SK-N-SH treated with all-trans-retinoic acid at 6 μM for 48 hours (cell line): ENCODE measurements at regions not wholly inside any gene's neighbourhood (a gene's known extent, or its start where the extent isn't known, plus 50 kb on each side); places are given as distances from the start of the nearest gene placed in this dataset.

Experiments used
- ATAC-seq: fragments of 200-7000 bp; cut with Tn5 transposase; 3 replicates; pipeline ENCODE4 v1.9.1; 2020; ENCODE audit warnings: mild to moderate bottlenecking, moderate library complexity
- ARNTL ChIP-seq: fragments of 450-650 bp; formaldehyde crosslinking; IDR thresholded peaks from 2 replicates; pipeline ENCODE4 v1.5.0; 2020; ENCODE audit warnings: low read depth, mild to moderate bottlenecking, moderate library complexity, borderline replicate concordance
- BACH2 ChIP-seq: fragments of 250-450 bp; sonication (Bioruptor Pico); IDR thresholded peaks from 2 replicates; pipeline ENCODE4 v1.9.0; 2021; ENCODE audit warnings: mild to moderate bottlenecking, borderline replicate concordance
- ESRRG ChIP-seq: fragments of 250-450 bp; sonication (Bioruptor Pico); IDR thresholded peaks from 2 replicates; pipeline ENCODE4 v1.6.1; 2021; ENCODE audit warnings: mild to moderate bottlenecking
- GLIS3 ChIP-seq: fragments of 250-450 bp; sonication (Bioruptor Pico); IDR thresholded peaks from 2 replicates; pipeline ENCODE4 v1.5.0; 2020; ENCODE audit warnings: mild to moderate bottlenecking, moderate library complexity
- ISL1 ChIP-seq: fragments of 250-450 bp; sonication (Bioruptor Pico); IDR thresholded peaks from 2 replicates; pipeline ENCODE4 v2.1.2; 2022; ENCODE audit warnings: mild to moderate bottlenecking, moderate library complexity
- OSR1 ChIP-seq: fragments of 250-450 bp; sonication (Bioruptor Pico); IDR thresholded peaks from 2 replicates; pipeline ENCODE4 v1.8.0; 2022; ENCODE audit warnings: moderate library complexity, mild to moderate bottlenecking, inconsistent platforms
- PPARA ChIP-seq: fragments of 250-450 bp; sonication (Bioruptor Pico); IDR thresholded peaks from 2 replicates; pipeline ENCODE4 v1.5.0; 2020; ENCODE audit warnings: mild to moderate bottlenecking, borderline replicate concordance
- RARB ChIP-seq: fragments of 250-450 bp; sonication (Bioruptor Pico); IDR thresholded peaks from 2 replicates; pipeline ENCODE4 v1.8.0; 2021; ENCODE audit warnings: mild to moderate bottlenecking, moderate library complexity
- SNAI2 ChIP-seq: fragments of 250-450 bp; sonication (Bioruptor Pico); IDR thresholded peaks from 2 replicates; pipeline ENCODE4 v1.5.0; 2020; ENCODE audit warnings: mild to moderate bottlenecking, moderate library complexity
- TCF4 ChIP-seq: fragments of 250-450 bp; sonication (Bioruptor Pico); IDR thresholded peaks from 2 replicates; pipeline ENCODE4 v1.8.0; 2021; ENCODE audit warnings: mild to moderate bottlenecking, moderate library complexity, borderline replicate concordance
- TOX ChIP-seq: fragments of 250-450 bp; sonication (Bioruptor Pico); IDR thresholded peaks from 2 replicates; pipeline ENCODE4 v1.8.0; 2021; ENCODE audit warnings: mild to moderate bottlenecking, moderate library complexity, borderline replicate concordance
- ZC3H10 ChIP-seq: fragments of 250-450 bp; sonication (Bioruptor Pico); IDR thresholded peaks from 2 replicates; pipeline ENCODE4 v1.5.1; 2021; ENCODE audit warnings: mild to moderate bottlenecking, moderate library complexity
- ZFP3 ChIP-seq: fragments of 250-450 bp; sonication (Bioruptor Pico); IDR thresholded peaks from 2 replicates; pipeline ENCODE4 v1.5.0; 2020; ENCODE audit warnings: mild to moderate bottlenecking, moderate library complexity
- ZFP30 ChIP-seq: fragments of 450-650 bp; formaldehyde crosslinking; IDR thresholded peaks from 2 replicates; pipeline ENCODE4 v1.5.0; 2022; ENCODE audit warnings: mild to moderate bottlenecking, moderate library complexity
- ZNF565 ChIP-seq: fragments of 450-650 bp; formaldehyde crosslinking; conservative IDR thresholded peaks from 2 replicates; pipeline ENCODE4 v1.5.0; 2020; ENCODE audit warnings: low read depth, mild to moderate bottlenecking, moderate library complexity
- ZNF70 ChIP-seq: fragments of 450-650 bp; formaldehyde crosslinking; IDR thresholded peaks from 2 replicates; pipeline ENCODE4 v1.5.0; 2020; ENCODE audit warnings: mild to moderate bottlenecking, moderate library complexity
- ZNF8 ChIP-seq: fragments of 450-650 bp; formaldehyde crosslinking; IDR thresholded peaks from 2 replicates; pipeline ENCODE4 v1.5.0; 2020; ENCODE audit warnings: mild to moderate bottlenecking, moderate library complexity
- TF ChIP-seq, protein P1 (sequence below): fragments of 250-450 bp; sonication (Bioruptor Pico); IDR thresholded peaks from 2 replicates; pipeline ENCODE4 v1.5.1; 2020; ENCODE audit warnings: low read depth, mild to moderate bottlenecking, moderate library complexity
- TF ChIP-seq, protein P2 (sequence below): fragments of 250-450 bp; sonication (Bioruptor Pico); IDR thresholded peaks from 2 replicates; pipeline ENCODE4 v1.5.1; 2021; ENCODE audit warnings: mild to moderate bottlenecking, moderate library complexity
- TF ChIP-seq, protein P3 (sequence below): fragments of 250-450 bp; sonication (Bioruptor Pico); IDR thresholded peaks from 2 replicates; pipeline ENCODE4 v1.8.0; 2021; ENCODE audit warnings: low read depth, mild to moderate bottlenecking, moderate library complexity, borderline replicate concordance
- TF ChIP-seq, protein P4 (sequence below): fragments of 250-450 bp; sonication (Bioruptor Pico); IDR thresholded peaks from 2 replicates; pipeline ENCODE4 v1.8.0; 2020; ENCODE audit warnings: mild to moderate bottlenecking, moderate library complexity, borderline replicate concordance
- TF ChIP-seq, protein P5 (sequence below): fragments of 250-450 bp; sonication (Bioruptor Pico); IDR thresholded peaks from 2 replicates; pipeline ENCODE4 v1.5.0; 2020; ENCODE audit warnings: mild to moderate bottlenecking, moderate library complexity

DNA sequence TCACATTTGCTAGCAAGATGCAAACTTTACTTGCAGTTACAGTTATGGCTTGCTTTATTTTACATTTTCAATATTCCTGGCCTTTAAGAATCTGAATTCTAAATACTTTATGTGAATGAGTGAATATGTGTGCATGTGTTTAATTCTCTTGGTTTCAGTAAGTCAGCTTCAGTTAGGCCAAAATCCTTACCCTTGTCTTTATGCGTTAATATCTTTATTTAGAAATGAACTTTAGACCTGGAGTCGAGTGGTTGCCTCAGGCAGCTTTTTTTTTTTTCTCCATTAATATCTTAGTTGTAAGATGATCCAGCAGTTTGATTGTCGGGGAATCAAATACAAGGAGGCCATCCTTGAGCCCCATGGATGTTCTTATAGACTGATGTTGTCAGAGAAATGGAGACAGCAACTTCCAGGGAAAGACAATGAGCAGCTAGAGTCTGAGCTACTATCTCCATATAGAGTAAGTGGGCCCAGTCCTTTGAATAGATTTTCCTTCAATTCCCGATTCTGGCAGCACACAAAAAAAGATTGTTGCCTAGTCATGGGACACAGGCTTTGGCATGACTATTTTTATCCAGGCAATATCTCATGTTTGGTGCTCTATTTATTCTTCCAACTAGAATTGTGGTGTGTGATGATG is 398.0 kb downstream of the DHX35 start:
- no peak for ATAC-seq
- TF ChIP-seq SNAI2: no peak
- TF ChIP-seq ZNF8: no peak
- TF ChIP-seq, protein P1, sequence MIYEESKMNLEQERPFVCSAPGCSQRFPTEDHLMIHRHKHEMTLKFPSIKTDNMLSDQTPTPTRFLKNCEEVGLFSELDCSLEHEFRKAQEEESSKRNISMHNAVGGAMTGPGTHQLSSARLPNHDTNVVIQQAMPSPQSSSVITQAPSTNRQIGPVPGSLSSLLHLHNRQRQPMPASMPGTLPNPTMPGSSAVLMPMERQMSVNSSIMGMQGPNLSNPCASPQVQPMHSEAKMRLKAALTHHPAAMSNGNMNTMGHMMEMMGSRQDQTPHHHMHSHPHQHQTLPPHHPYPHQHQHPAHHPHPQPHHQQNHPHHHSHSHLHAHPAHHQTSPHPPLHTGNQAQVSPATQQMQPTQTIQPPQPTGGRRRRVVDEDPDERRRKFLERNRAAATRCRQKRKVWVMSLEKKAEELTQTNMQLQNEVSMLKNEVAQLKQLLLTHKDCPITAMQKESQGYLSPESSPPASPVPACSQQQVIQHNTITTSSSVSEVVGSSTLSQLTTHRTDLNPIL (CRISPR knock-in tag): no peak
- no peak for TF ChIP-seq ZNF70 (CRISPR knock-in tag)
- no peak for TF ChIP-seq TCF4 (CRISPR knock-in tag)
- TF ChIP-seq BACH2 (CRISPR knock-in tag): no peak
- TF ChIP-seq, protein P2, sequence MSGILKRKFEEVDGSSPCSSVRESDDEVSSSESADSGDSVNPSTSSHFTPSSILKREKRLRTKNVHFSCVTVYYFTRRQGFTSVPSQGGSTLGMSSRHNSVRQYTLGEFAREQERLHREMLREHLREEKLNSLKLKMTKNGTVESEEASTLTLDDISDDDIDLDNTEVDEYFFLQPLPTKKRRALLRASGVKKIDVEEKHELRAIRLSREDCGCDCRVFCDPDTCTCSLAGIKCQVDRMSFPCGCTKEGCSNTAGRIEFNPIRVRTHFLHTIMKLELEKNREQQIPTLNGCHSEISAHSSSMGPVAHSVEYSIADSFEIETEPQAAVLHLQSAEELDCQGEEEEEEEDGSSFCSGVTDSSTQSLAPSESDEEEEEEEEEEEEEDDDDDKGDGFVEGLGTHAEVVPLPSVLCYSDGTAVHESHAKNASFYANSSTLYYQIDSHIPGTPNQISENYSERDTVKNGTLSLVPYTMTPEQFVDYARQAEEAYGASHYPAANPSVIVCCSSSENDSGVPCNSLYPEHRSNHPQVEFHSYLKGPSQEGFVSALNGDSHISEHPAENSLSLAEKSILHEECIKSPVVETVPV (CRISPR knock-in tag): no peak
- TF ChIP-seq, protein P3, sequence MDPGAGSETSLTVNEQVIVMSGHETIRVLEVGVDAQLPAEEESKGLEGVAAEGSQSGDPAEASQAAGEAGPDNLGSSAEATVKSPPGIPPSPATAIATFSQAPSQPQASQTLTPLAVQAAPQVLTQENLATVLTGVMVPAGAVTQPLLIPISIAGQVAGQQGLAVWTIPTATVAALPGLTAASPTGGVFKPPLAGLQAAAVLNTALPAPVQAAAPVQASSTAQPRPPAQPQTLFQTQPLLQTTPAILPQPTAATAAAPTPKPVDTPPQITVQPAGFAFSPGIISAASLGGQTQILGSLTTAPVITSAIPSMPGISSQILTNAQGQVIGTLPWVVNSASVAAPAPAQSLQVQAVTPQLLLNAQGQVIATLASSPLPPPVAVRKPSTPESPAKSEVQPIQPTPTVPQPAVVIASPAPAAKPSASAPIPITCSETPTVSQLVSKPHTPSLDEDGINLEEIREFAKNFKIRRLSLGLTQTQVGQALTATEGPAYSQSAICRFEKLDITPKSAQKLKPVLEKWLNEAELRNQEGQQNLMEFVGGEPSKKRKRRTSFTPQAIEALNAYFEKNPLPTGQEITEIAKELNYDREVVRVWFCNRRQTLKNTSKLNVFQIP (CRISPR knock-in tag): no peak

DNA sequence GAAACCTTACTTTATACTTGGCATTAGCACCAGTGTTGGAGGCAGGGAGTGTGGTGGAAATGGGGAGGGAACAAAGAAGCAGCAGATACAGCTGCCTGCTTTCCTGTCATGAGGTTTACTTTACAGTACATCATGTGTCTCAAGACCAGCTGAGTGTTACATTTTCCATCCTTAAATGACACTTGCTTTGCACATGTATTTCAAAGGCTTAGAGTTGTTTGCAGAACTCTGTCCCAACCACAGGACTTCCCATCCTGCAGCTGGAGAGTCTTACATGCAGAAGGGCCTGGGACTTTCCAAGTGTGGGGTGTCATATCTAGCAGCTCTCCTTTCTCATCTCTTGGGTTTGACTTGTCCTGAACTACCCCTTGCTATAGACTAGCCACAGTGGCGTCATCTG is 395.9 kb downstream of the DHX35 start:
- no peak for ATAC-seq
- TF ChIP-seq, protein P3 (CRISPR knock-in tag): no peak
- TF ChIP-seq TCF4 (CRISPR knock-in tag) (no peak), ZNF8 (no peak), ARNTL (CRISPR knock-in tag) (no peak), ISL1 (CRISPR knock-in tag) (no peak), SNAI2 (no peak), ZFP30 (CRISPR knock-in tag) (no peak), RARB (CRISPR knock-in tag) (no peak), ZC3H10 (CRISPR knock-in tag) (no peak), GLIS3 (CRISPR knock-in tag) (no peak), ESRRG (CRISPR knock-in tag) (no peak), ZNF70 (CRISPR knock-in tag) (no peak), TOX (no peak), OSR1 (CRISPR knock-in tag) (no peak)
- TF ChIP-seq, protein P4, sequence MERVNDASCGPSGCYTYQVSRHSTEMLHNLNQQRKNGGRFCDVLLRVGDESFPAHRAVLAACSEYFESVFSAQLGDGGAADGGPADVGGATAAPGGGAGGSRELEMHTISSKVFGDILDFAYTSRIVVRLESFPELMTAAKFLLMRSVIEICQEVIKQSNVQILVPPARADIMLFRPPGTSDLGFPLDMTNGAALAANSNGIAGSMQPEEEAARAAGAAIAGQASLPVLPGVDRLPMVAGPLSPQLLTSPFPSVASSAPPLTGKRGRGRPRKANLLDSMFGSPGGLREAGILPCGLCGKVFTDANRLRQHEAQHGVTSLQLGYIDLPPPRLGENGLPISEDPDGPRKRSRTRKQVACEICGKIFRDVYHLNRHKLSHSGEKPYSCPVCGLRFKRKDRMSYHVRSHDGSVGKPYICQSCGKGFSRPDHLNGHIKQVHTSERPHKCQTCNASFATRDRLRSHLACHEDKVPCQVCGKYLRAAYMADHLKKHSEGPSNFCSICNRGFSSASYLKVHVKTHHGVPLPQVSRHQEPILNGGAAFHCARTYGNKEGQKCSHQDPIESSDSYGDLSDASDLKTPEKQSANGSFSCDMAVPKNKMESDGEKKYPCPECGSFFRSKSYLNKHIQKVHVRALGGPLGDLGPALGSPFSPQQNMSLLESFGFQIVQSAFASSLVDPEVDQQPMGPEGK: no peak

DNA sequence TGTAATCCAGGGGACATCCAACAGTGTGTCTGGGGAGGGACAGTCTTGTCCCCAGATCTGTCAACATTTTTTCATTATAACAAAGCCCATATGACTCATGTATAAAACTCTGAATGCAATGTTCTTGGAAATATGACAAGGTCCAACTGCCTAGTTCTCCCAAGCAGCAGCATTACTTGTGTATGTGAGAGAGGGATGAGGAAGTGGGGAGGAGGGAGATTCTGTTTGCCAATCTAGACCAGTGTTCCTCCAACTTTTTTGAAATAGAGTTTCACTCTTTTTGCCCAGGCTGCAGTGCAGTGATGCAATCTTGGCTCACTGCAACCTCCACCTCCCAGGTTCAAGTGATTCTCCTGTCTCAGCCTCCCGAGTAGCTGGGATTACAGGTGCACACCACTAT is 394.8 kb downstream of the DHX35 start:
- ATAC-seq: no peak
- TF ChIP-seq, protein P1 (CRISPR knock-in tag): no peak
- TF ChIP-seq SNAI2: no peak
- TF ChIP-seq, protein P3 (CRISPR knock-in tag): no peak
- TF ChIP-seq, protein P5, sequence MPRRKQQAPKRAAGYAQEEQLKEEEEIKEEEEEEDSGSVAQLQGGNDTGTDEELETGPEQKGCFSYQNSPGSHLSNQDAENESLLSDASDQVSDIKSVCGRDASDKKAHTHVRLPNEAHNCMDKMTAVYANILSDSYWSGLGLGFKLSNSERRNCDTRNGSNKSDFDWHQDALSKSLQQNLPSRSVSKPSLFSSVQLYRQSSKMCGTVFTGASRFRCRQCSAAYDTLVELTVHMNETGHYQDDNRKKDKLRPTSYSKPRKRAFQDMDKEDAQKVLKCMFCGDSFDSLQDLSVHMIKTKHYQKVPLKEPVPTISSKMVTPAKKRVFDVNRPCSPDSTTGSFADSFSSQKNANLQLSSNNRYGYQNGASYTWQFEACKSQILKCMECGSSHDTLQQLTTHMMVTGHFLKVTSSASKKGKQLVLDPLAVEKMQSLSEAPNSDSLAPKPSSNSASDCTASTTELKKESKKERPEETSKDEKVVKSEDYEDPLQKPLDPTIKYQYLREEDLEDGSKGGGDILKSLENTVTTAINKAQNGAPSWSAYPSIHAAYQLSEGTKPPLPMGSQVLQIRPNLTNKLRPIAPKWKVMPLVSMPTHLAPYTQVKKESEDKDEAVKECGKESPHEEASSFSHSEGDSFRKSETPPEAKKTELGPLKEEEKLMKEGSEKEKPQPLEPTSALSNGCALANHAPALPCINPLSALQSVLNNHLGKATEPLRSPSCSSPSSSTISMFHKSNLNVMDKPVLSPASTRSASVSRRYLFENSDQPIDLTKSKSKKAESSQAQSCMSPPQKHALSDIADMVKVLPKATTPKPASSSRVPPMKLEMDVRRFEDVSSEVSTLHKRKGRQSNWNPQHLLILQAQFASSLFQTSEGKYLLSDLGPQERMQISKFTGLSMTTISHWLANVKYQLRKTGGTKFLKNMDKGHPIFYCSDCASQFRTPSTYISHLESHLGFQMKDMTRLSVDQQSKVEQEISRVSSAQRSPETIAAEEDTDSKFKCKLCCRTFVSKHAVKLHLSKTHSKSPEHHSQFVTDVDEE (CRISPR knock-in tag): no peak
- TF ChIP-seq PPARA (CRISPR knock-in tag): no peak
- no peak for TF ChIP-seq ISL1 (CRISPR knock-in tag)
- TF ChIP-seq ZFP3 (CRISPR knock-in tag): no peak
- TF ChIP-seq GLIS3 (CRISPR knock-in tag): no peak
- TF ChIP-seq TCF4 (CRISPR knock-in tag): no peak
- no peak for TF ChIP-seq ZNF565 (CRISPR knock-in tag)
- no peak for TF ChIP-seq RARB (CRISPR knock-in tag)
- no peak for TF ChIP-seq OSR1 (CRISPR knock-in tag)
- TF ChIP-seq BACH2 (CRISPR knock-in tag): no peak
- no peak for TF ChIP-seq ZC3H10 (CRISPR knock-in tag)
- no peak for TF ChIP-seq ESRRG (CRISPR knock-in tag)
- TF ChIP-seq TOX: no peak
